HG02943 (cell line): ENCODE measurements at regions not wholly inside any gene's neighbourhood (a gene's known extent, or its start where the extent isn't known, plus 50 kb on each side); places are given as distances from the start of the nearest gene placed in this dataset.

Experiments used
- ATAC-seq: cut with Tn5 transposase; IDR thresholded peaks from one replicate; pipeline ENCODE4 v1.9.1; 2021; ENCODE audit warnings: mild to moderate bottlenecking, low read depth, moderate library complexity; ENCODE audit not compliant: unreplicated experiment

DNA sequence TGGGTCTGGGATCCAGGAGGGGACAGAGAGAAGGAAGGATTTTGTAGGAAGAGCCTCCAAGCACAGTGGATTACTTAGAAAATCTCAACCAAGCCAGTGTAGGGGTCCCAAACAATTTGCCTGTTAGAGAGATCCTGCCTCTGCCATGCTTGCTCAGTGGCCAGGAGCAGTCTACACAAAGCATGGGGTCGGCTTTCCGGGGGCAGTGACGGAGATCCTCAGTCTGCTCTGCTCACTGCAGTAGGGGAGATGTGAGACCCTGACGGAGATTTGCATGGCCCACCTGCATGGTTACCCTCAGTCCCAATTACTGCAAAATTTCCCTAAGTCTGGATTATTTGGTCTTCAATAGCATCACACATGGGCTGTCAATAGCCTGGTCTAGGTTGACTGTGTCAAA is 385.2 kb downstream of the CMPK2 start:
- no peak for ATAC-seq

DNA sequence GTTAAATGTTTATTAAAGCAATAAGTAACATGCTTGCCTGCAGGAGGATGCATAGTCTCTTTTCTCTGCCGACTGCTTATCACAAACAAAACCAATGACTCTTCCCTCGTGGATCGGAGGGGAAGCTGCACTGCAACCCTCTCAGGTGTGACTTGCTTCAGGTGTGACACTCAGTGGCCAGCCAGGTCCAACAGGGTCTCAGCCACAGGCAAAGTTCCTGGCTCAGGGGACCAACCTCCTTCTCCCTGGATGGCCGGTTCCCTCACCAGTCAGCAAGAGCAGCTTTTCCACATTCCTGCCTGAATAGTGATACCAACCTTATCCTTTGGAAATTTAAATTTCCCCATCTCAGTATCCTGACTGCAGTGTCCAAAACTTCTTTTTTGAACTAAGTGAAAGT is 383.5 kb downstream of the CMPK2 start:
- no peak for ATAC-seq

GRCh38 chr2:6487765-6488164 is 377.9 kb downstream of the CMPK2 start:
- no peak for ATAC-seq

- no peak for ATAC-seq
Observed at GRCh38 chr2:6492573-6492972, 373.1 kb downstream of the CMPK2 start.

- ATAC-seq = no peak
Observed at GRCh38 chr2:6493266-6493665, 372.4 kb downstream of the CMPK2 start.

- ATAC-seq = no peak
Observed at GRCh38 chr2:6493669-6494068, 372.0 kb downstream of the CMPK2 start.

DNA sequence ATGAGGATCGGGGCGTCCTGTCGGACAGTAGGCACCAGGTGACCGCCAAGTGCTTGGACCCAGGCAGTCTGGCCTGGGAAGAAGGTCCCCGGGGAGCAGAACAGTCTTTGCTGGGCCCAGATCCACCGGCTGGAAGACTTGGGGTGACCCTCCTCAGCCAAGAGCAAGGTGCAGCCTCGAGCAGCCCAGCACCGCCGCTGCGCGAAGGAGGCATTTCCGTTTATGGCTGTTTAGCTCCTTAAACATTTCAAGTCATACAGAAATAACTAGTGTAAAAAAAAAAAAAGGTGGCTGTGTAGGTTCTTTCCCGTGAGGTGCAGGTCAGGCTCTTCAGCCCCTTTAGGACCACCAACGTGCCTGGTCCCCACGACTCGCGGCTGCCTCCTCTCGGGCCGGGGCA is 370.2 kb downstream of the CMPK2 start:
- no peak for ATAC-seq

DNA sequence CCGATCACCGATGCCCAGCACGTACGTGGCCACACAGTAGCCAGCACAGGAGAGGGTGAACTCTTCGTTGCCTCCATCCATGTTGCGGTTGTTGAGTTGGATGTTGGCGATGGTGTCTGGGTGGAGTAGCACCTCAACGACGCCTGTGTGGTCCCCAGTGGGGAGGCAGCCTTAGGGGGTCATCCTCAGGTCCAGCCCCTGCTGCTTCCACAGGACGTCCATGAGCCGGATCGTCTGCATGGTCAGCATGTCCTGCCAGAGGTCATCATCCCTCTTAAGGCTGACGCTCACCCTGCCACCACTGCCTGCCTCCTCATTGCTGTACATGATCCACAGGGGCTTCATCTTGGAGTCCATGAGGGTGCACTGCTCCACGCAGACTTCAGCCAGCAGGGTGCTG is 369.3 kb downstream of the CMPK2 start:
- no peak for ATAC-seq

GRCh38 chr2:6497048-6497447 is 368.7 kb downstream of the CMPK2 start:
- no peak for ATAC-seq

DNA sequence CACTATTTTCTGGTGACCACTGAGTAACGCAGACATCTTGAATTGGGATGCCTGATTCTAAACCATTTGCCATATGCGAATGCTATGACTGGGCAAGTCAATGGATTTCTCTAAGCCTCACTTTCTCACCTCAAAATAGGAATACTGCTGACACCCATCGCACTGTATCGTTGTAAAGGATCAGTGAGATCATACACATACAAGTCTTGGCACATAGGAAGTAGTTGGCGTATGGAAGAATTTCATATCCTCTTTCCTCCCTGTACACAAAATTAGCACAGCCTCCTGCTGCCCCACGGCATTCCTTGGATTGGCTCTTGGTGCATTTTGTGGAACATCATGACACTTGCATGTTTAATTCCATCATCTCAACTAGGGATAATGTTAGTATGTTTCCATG is 366.9 kb downstream of the CMPK2 start:
- ATAC-seq = no peak

- ATAC-seq = no peak
Observed at GRCh38 chr2:6499691-6500090, 366.0 kb downstream of the CMPK2 start.

GRCh38 chr2:6506361-6506794 is 359.3 kb downstream of the CMPK2 start:
- ATAC-seq = no peak

GRCh38 chr2:6506859-6507258 is 358.8 kb downstream of the CMPK2 start:
- ATAC-seq = no peak

- ATAC-seq = no peak
Observed at GRCh38 chr2:6510532-6510931, 355.2 kb downstream of the CMPK2 start.

DNA sequence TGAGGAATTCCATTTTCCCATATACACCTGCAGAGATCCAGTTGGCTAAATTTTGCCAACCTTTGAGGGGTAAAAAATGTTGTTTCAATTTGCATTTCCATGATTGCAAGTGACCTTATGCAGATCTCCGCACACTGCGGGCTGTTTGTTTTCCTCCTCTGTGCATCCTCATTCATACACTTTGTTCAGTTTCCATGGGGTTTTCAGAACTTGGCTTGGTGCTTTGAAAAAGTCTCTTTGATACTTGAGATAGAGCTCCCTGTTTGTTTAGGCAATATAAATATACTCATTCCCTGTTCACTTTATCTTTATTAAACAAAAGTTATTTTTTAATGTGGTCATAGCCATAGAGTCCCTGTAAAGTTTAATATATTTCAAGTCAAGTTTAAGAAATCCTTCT is 353.1 kb downstream of the CMPK2 start:
- no peak for ATAC-seq

- no peak for ATAC-seq
Observed at GRCh38 chr2:6516674-6517073, 349.0 kb downstream of the CMPK2 start.

- ATAC-seq = no peak
Observed at GRCh38 chr2:6518361-6518760, 347.3 kb downstream of the CMPK2 start.

GRCh38 chr2:6523476-6523875 is 342.2 kb downstream of the CMPK2 start:
- ATAC-seq = no peak

DNA sequence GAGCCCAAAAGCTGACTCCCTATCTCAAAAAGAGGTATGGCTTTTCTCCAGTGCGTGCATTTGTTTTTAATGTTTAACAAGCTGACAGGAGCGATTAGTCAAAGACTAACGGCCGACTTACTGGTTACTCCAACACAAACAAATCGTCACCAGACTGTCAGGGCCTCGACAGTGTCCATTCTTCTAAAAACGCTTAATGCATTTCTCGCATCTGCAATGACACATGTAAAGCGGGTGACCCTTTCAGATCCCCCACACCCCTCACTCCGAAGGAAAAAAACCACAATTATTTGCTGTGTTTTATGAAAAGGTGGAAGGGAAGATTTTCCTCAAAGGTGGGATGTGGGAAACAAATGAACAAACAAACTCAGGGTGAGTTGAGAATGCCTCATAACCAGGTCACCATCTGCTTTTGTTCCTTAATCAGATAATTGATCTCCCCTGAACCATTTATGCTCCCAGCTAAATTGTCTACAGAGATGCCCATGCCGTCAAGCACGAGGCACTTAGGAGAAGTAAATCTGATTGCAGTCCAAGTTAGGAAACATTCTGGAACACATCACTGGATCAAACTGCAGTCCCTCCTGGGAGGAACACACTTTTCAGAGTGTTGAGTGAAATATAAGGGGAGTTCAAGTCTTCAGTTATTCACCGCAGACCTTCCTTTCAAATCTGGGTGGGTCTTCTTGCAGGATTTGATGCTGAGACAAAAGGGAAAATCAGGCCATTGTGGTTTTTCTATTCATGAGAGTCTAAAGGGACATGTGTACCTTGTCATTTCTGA is 340.8 kb downstream of the CMPK2 start:
- ATAC-seq = no peak

DNA sequence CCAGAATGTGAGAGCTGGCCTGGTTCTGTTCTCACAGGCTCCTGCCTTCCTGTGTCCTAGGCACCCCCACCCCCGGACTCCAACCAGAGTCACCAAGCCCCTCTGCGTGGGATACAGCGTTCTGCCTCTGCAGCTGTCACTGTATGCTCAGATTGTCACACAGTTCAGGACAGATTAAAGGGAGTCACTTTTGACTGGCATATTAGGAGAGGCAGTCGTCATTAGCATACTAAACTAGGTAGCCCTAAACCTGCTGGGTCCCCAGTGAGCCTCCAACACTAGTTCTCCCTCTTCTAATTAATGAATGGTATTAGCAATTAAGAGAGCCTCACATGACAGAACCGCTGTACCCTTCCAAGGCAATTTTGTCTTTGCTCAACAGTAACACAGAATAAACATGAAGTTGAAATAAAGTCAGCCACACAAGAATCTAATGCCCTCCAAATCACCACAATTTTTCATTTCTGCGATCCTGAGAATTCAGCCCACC is 340.2 kb downstream of the CMPK2 start:
- no peak for ATAC-seq

DNA sequence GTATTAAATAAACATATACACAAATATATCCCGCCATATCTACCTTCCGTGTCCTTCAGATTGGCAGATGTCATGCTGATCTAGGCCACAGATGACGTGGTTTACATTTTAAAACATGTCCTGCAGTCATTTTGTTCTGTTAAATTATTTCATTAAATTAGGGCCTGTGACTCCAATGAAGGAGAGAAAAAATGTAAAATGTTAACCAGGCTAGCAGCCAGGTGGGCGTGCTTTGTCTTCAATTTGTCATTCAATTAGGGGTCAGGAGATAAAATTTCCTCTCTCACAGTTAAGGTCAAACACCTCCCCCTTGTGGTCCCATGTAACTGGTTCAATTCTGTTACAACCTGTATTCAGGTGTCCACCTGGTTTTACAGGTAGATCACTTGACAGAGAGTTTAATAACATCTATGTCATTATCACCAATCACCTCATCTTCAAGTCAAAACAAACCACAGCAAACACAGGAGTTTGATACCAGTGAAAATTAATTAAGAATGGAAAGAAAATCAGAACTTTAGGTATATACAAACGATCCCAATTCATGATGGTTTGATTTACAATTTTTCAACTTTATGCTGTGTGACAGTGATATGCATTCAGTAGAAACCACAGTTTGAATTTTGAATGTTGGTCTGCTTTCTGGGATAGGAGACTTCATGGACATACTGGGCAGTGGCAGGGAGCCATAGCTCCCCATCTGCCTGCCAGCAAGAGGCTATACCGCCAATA is 339.4 kb downstream of the CMPK2 start:
- ATAC-seq = no peak

GRCh38 chr2:6531304-6531703 is 334.4 kb downstream of the CMPK2 start:
- ATAC-seq = no peak
